Adipocyte (in vitro differentiated cells): ENCODE measurements at regions not wholly inside any gene's neighbourhood (a gene's known extent, or its start where the extent isn't known, plus 50 kb on each side); places are given as distances from the start of the nearest gene placed in this dataset.
"Not testable (repeated sequence)": the region's sequence is repeated elsewhere in the genome, so short reads cannot be mapped to it uniquely, and the experiment has no call there.

ENCODE experiments used
- DNase-seq: peaks from one replicate; pipeline ENCODE4 v3.0.0-alpha.2; 2015; ENCODE audit warnings: low read depth
- H3K27me3 ChIP-seq: replicated peaks from 2 replicates; pipeline ENCODE4 v1.7.0; 2013; ENCODE audit warnings: mild to moderate bottlenecking, low read length, moderate library complexity; ENCODE audit not compliant: control insufficient read depth, insufficient read depth
- H3K36me3 ChIP-seq: 2 replicates; pipeline ENCODE4 v1.7.0; 2013; ENCODE audit warnings: low read length, mild to moderate bottlenecking, moderate library complexity; ENCODE audit not compliant: control insufficient read depth, insufficient read depth, severe bottlenecking
- H3K4me1 ChIP-seq: 2 replicates; pipeline ENCODE4 v1.7.0; 2013; ENCODE audit warnings: mild to moderate bottlenecking, low read length, moderate library complexity; ENCODE audit not compliant: control insufficient read depth, insufficient read depth
- H3K4me3 ChIP-seq: 2 replicates; pipeline ENCODE4 v1.7.0; 2013; ENCODE audit warnings: mild to moderate bottlenecking, low read length, moderate library complexity
- H3K9ac ChIP-seq: 2 replicates; pipeline ENCODE4 v1.7.0; 2013; ENCODE audit warnings: mild to moderate bottlenecking, low read length, moderate library complexity
- H3K9me3 ChIP-seq: 2 replicates; pipeline ENCODE4 v1.7.0; 2013; ENCODE audit warnings: mild to moderate bottlenecking, low read length, moderate library complexity; ENCODE audit not compliant: control insufficient read depth

GRCh38 chr3:186453531-186453930, 90.6 kb downstream of the CRYGS start:
- H3K9me3 ChIP-seq = no peaks in the 10 kb centered on the region
- no peak overlapping the region for H3K4me3 ChIP-seq
- DNase-seq = no peak
- peaks cover 41% of the 10 kb centered on the region for H3K27me3 ChIP-seq
- no peak overlapping the region for H3K9ac ChIP-seq
- peaks cover 12% of the 10 kb centered on the region for H3K4me1 ChIP-seq
- H3K36me3 ChIP-seq = no peaks in the 10 kb centered on the region

GRCh38 chr3:186452517-186452916, 90.5 kb upstream of the DGKG start:
- DNase-seq = peak; percentile 57
- H3K36me3 ChIP-seq = no peaks in the 10 kb centered on the region
- H3K9me3 ChIP-seq = no peaks in the 10 kb centered on the region
- peaks cover 11% of the 10 kb centered on the region for H3K4me1 ChIP-seq
- H3K9ac ChIP-seq = no peak overlapping the region
- no peak overlapping the region for H3K4me3 ChIP-seq
- H3K27me3 ChIP-seq = peaks cover 50% of the 10 kb centered on the region

GRCh38 chr3:186451371-186451770, 89.3 kb upstream of the DGKG start:
- no peak for DNase-seq
- H3K36me3 ChIP-seq = no peaks in the 10 kb centered on the region
- peaks cover 11% of the 10 kb centered on the region for H3K4me1 ChIP-seq
- H3K27me3 ChIP-seq = peaks cover 49% of the 10 kb centered on the region
- no peak overlapping the region for H3K4me3 ChIP-seq
- no peak overlapping the region for H3K9ac ChIP-seq
- no peaks in the 10 kb centered on the region for H3K9me3 ChIP-seq

- Histone ChIP-seq H3K27me3 (peaks cover 40% of the 10 kb centered on the region), H3K9ac (no peak overlapping the region), H3K4me3 (no peak overlapping the region), H3K9me3 (no peaks in the 10 kb centered on the region), H3K4me1 (no peaks in the 10 kb centered on the region), H3K36me3 (no peaks in the 10 kb centered on the region)
- DNase-seq = no peak
These were observed 82.9 kb upstream of the DGKG start for GRCh38 chr3:186444974-186445373.

GRCh38 chr3:186444288-186444687, 82.3 kb upstream of the DGKG start:
- Histone ChIP-seq H3K36me3 (no peaks in the 10 kb centered on the region), H3K9ac (no peak overlapping the region), H3K27me3 (peaks cover 40% of the 10 kb centered on the region), H3K4me1 (no peaks in the 10 kb centered on the region), H3K4me3 (no peak overlapping the region), H3K9me3 (no peaks in the 10 kb centered on the region)
- DNase-seq = no peak

GRCh38 chr3:186442979-186443378, 80.9 kb upstream of the DGKG start:
- not testable (repeated sequence) for H3K4me3 ChIP-seq, H3K4me1 ChIP-seq, H3K36me3 ChIP-seq, H3K9ac ChIP-seq, H3K9me3 ChIP-seq, DNase-seq
- peaks cover 30% of the 10 kb centered on the region for H3K27me3 ChIP-seq

GRCh38 chr3:186442162-186442561, 80.1 kb upstream of the DGKG start:
- Histone ChIP-seq H3K9ac (no peak overlapping the region), H3K4me1 (peaks cover 6% of the 10 kb centered on the region), H3K27me3 (peaks cover 21% of the 10 kb centered on the region), H3K4me3 (no peak overlapping the region), H3K36me3 (no peaks in the 10 kb centered on the region), H3K9me3 (no peaks in the 10 kb centered on the region)
- no peak for DNase-seq

- Histone ChIP-seq H3K9ac (no peak overlapping the region), H3K9me3 (no peaks in the 10 kb centered on the region), H3K36me3 (no peaks in the 10 kb centered on the region), H3K27me3 (peaks cover 11% of the 10 kb centered on the region), H3K4me1 (peaks cover 6% of the 10 kb centered on the region), H3K4me3 (no peak overlapping the region)
- no peak for DNase-seq
These were observed 78.9 kb upstream of the DGKG start for GRCh38 chr3:186440891-186441290.

- no peaks in the 10 kb centered on the region for H3K9me3 ChIP-seq
- no peak overlapping the region for H3K9ac ChIP-seq
- H3K4me1 ChIP-seq = peaks cover 6% of the 10 kb centered on the region
- H3K4me3 ChIP-seq = no peak overlapping the region
- no peaks in the 10 kb centered on the region for H3K27me3 ChIP-seq
- no peaks in the 10 kb centered on the region for H3K36me3 ChIP-seq
- no peak for DNase-seq
These were observed 77.7 kb upstream of the DGKG start for GRCh38 chr3:186439725-186440124.

GRCh38 chr3:186435332-186435731, 73.3 kb upstream of the DGKG start:
- peaks cover 13% of the 10 kb centered on the region for H3K4me1 ChIP-seq
- H3K9me3 ChIP-seq, H3K4me3 ChIP-seq, H3K9ac ChIP-seq, H3K27me3 ChIP-seq, H3K36me3 ChIP-seq, DNase-seq: not testable (repeated sequence)

- H3K4me1 ChIP-seq = peaks cover 8% of the 10 kb centered on the region
- peaks cover 6% of the 10 kb centered on the region for H3K9me3 ChIP-seq
- H3K9ac ChIP-seq = no peak overlapping the region
- no peak overlapping the region for H3K4me3 ChIP-seq
- no peaks in the 10 kb centered on the region for H3K36me3 ChIP-seq
- H3K27me3 ChIP-seq = peaks cover 4% of the 10 kb centered on the region
- no peak for DNase-seq
These were observed 71.1 kb upstream of the DGKG start for GRCh38 chr3:186432944-186433732.

GRCh38 chr3:186432189-186432588, 70.2 kb upstream of the DGKG start:
- Histone ChIP-seq H3K9me3 (peaks cover 6% of the 10 kb centered on the region), H3K4me3 (no peak overlapping the region), H3K36me3 (no peaks in the 10 kb centered on the region), H3K4me1 (peaks cover 14% of the 10 kb centered on the region), H3K9ac (no peak overlapping the region), H3K27me3 (peaks cover 4% of the 10 kb centered on the region)
- DNase-seq = peak; percentile 23
